DOHH2 (cell line): ENCODE measurements at regions not wholly inside any gene's neighbourhood (a gene's known extent, or its start where the extent isn't known, plus 50 kb on each side); places are given as distances from the start of the nearest gene placed in this dataset.

Experiments
- H3F3A ChIP-seq: fragments of 200-600 bp; sonication (generic), shearing (Covaris generic); 2 replicates; pipeline ENCODE4 v1.6.0; 2016; ENCODE audit warnings: antibody characterized with exemption, mild to moderate bottlenecking; ENCODE audit not compliant: control insufficient read depth, insufficient read depth
- H3K27ac ChIP-seq: fragments of 200-600 bp; sonication (generic); 2 replicates; pipeline ENCODE4 v1.5.1; 2014; ENCODE audit warnings: low read depth, mild to moderate bottlenecking, low read length, moderate library complexity
- H3K27me3 ChIP-seq: fragments of 200-600 bp; sonication (generic); 2 replicates; pipeline ENCODE4 v1.6.1; 2014; ENCODE audit warnings: mild to moderate bottlenecking, low read length, mixed read lengths; ENCODE audit not compliant: control insufficient read depth
- H3K36me3 ChIP-seq: fragments of 200-600 bp; sonication (generic); 2 replicates; pipeline ENCODE4 v1.6.1; 2014; ENCODE audit warnings: mild to moderate bottlenecking, low read length, moderate library complexity, mixed read lengths; ENCODE audit not compliant: control insufficient read depth
- H3K4me1 ChIP-seq: fragments of 200-600 bp; sonication (generic); 2 replicates; pipeline ENCODE4 v1.6.1; 2014; ENCODE audit warnings: mild to moderate bottlenecking, low read length, mixed read lengths; ENCODE audit not compliant: control insufficient read depth
- H3K4me2 ChIP-seq: fragments of 200-600 bp; sonication (generic); 2 replicates; pipeline ENCODE4 v1.6.0; 2014; ENCODE audit warnings: mild to moderate bottlenecking, low read length, moderate library complexity
- H3K4me3 ChIP-seq: fragments of 200-600 bp; sonication (generic); 2 replicates; pipeline ENCODE4 v1.5.1; 2014; ENCODE audit warnings: mild to moderate bottlenecking, low read length, mixed read lengths
- H3K79me2 ChIP-seq: fragments of 200-600 bp; sonication (generic); 2 replicates; pipeline ENCODE4 v1.6.1; 2014; ENCODE audit warnings: mild to moderate bottlenecking, low read length, mixed read lengths; ENCODE audit not compliant: control insufficient read depth
- H3K9me2 ChIP-seq: fragments of 200-600 bp; sonication (generic); replicated peaks from 2 replicates; pipeline ENCODE4 v1.6.1; 2014; ENCODE audit warnings: mild to moderate bottlenecking, low read length, mixed read lengths; ENCODE audit not compliant: control insufficient read depth
- H3K9me3 ChIP-seq: fragments of 200-600 bp; sonication (generic); 2 replicates; pipeline ENCODE4 v1.6.1; 2014; ENCODE audit warnings: antibody characterized with exemption, low read length, mixed read lengths; ENCODE audit not compliant: control insufficient read depth, insufficient read depth
- H4K20me1 ChIP-seq: fragments of 200-600 bp; sonication (generic); 2 replicates; pipeline ENCODE4 v1.6.0; 2014; ENCODE audit warnings: low read depth, mild to moderate bottlenecking, antibody characterized with exemption, low read length, moderate library complexity; ENCODE audit not compliant: control insufficient read depth, insufficient read depth
- EZH2phosphoT487 ChIP-seq: fragments of 200-600 bp; sonication (generic); IDR thresholded peaks from 2 replicates; pipeline ENCODE4 v1.6.1; 2017; ENCODE audit warnings: borderline replicate concordance, mild to moderate bottlenecking, antibody characterized with exemption, low read length, moderate library complexity, mixed read lengths
- TF ChIP-seq, protein P1 (sequence below): fragments of 200-600 bp; sonication (generic); IDR thresholded peaks from one replicate; pipeline ENCODE4 v1.5.1; 2014; ENCODE audit warnings: antibody characterized with exemption, mild to moderate bottlenecking, low read depth, low read length; ENCODE audit not compliant: poor library complexity, severe bottlenecking

- TF ChIP-seq, protein P1, sequence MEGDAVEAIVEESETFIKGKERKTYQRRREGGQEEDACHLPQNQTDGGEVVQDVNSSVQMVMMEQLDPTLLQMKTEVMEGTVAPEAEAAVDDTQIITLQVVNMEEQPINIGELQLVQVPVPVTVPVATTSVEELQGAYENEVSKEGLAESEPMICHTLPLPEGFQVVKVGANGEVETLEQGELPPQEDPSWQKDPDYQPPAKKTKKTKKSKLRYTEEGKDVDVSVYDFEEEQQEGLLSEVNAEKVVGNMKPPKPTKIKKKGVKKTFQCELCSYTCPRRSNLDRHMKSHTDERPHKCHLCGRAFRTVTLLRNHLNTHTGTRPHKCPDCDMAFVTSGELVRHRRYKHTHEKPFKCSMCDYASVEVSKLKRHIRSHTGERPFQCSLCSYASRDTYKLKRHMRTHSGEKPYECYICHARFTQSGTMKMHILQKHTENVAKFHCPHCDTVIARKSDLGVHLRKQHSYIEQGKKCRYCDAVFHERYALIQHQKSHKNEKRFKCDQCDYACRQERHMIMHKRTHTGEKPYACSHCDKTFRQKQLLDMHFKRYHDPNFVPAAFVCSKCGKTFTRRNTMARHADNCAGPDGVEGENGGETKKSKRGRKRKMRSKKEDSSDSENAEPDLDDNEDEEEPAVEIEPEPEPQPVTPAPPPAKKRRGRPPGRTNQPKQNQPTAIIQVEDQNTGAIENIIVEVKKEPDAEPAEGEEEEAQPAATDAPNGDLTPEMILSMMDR: no peak
- TF ChIP-seq EZH2phosphoT487: no peak
- Histone ChIP-seq H3K27ac (no peak overlapping the region), H3K4me2 (no peak overlapping the region), H3K36me3 (no peaks in the 10 kb centered on the region), H3K4me3 (no peak overlapping the region), H3F3A (no peaks in the 10 kb centered on the region), H3K9me3 (peaks cover 6% of the 10 kb centered on the region; the same call in 1 of the 2 replicates), H3K27me3 (no peaks in the 10 kb centered on the region), H4K20me1 (no peaks in the 10 kb centered on the region), H3K9me2 (no peaks in the 10 kb centered on the region), H3K79me2 (no peaks in the 10 kb centered on the region), H3K4me1 (no peaks in the 10 kb centered on the region)
Measured at GRCh38 chr19:29107831-29108230, 105.1 kb downstream of the UQCRFS1 start.

DNA sequence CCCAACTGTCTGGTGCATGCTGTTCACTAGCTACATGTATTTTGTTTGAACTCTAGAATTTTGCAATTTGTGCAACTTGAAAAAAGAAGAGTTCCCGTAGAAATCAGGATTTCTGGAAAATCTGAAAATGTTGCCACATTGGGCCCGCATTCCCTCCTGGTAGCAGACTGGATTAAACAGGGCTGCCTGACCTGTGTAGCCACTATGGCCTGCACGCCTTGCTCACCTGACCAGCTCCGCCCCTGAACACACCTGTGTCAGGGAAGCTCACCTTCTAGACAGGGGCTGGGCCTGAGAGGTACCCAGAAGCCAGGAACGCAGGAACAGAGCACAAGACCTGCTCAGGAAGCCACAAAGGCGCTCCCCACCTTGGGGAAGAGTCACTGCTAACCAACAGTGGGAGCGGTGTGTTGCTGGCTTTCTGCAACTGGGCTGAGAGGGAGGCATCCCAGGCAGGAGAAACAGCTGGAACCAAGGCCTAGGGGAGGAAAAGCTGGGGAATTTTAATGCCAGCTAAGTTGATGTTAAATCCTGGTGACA lies 106.5 kb downstream of the UQCRFS1 start:
- H3K9me3 ChIP-seq: peaks cover 6% of the 10 kb centered on the region; the same call in 1 of the 2 replicates
- no peaks in the 10 kb centered on the region for H3K27me3 ChIP-seq
- no peak overlapping the region for H3K4me2 ChIP-seq
- H3K4me3 ChIP-seq: no peak overlapping the region
- no peak for TF ChIP-seq EZH2phosphoT487
- TF ChIP-seq, protein P1: no peak
- H3F3A ChIP-seq: no peaks in the 10 kb centered on the region
- H3K4me1 ChIP-seq: no peaks in the 10 kb centered on the region
- H4K20me1 ChIP-seq: no peaks in the 10 kb centered on the region
- H3K27ac ChIP-seq: no peak overlapping the region
- no peaks in the 10 kb centered on the region for H3K36me3 ChIP-seq
- no peaks in the 10 kb centered on the region for H3K79me2 ChIP-seq
- no peaks in the 10 kb centered on the region for H3K9me2 ChIP-seq

DNA sequence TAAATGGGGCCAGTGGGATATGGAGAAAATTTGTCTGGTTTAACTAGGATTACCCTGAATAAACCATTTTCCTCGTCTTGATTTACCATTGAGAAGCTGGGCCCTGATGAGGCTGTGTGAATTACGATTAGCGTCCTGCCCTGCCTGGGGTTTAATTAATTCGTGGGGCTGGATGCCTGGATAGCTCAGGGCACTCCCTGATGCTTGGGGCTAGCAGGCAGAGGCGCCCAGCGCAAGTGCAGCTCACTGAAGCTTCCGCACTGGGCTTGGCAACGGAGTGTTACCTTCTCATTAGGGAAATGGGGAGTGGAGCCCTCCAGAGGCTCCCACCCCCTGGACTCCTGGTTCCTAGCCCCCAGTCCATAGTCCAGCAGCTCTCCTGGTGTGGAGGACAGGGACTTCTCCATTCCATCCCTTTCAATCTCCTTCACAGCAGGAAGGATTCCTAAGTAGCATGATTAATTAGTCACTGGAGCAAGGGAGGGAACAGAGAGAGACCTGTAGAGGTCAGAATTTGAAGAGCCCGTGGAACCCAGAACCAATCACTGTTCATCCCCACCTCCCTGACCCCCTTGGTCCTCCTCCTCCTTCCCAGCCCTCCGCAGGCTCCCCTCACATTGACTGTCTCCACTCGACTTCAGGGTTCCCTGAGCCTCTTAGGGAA lies 107.2 kb downstream of the UQCRFS1 start:
- Histone ChIP-seq H3K79me2 (no peaks in the 10 kb centered on the region), H3K27me3 (no peaks in the 10 kb centered on the region), H3K9me3 (peaks cover 6% of the 10 kb centered on the region; the same call in 1 of the 2 replicates), H3K9me2 (no peaks in the 10 kb centered on the region), H3K36me3 (no peaks in the 10 kb centered on the region), H4K20me1 (no peaks in the 10 kb centered on the region), H3K4me2 (no peak overlapping the region), H3K27ac (no peak overlapping the region), H3F3A (no peaks in the 10 kb centered on the region), H3K4me3 (no peak overlapping the region), H3K4me1 (no peaks in the 10 kb centered on the region)
- no peak for TF ChIP-seq EZH2phosphoT487
- TF ChIP-seq, protein P1: no peak
